ENCODE measurements at regions not wholly inside any gene's neighbourhood (a gene's known extent, or its start where the extent isn't known, plus 50 kb on each side); places are given as distances from the start of the nearest gene placed in this dataset.

- Histone ChIP-seq H3K27me3 (no peaks in the 10 kb centered on the region), H3K4me3 (peak overlapping the region in 1 of 3 donors; percentile 21), H3K4me1 (peaks cover 0 to 19% (median 9%) of the 10 kb centered on the region in 4 donors), H3K27ac (peak overlapping the region in 2 of 3 donors; percentile 63 to 85), H3K36me3 (no peaks in the 10 kb centered on the region), H3K9me3 (no peaks in the 10 kb centered on the region)
- TF ChIP-seq POLR2A (IDR thresholded peaks at IDR 0.05) (no peak), CTCF (IDR thresholded peaks at IDR 0.05) (no peak)
- ATAC-seq: peak in 1 of 4 donors; percentile 6
- WGBS (ENCODE audit: insufficient coverage, low coverage, low lambda C conversion rate, missing lambda C conversion rate): 63% methylated on average over 6 of the region's 6 CpGs
- intact Hi-C loops (cut with DNase I): no loop called here
- DNase-seq: no peak
Observed at GRCh38 chr13:50366488-50367174, 351.4 kb downstream of the KCNRG start.

DNA sequence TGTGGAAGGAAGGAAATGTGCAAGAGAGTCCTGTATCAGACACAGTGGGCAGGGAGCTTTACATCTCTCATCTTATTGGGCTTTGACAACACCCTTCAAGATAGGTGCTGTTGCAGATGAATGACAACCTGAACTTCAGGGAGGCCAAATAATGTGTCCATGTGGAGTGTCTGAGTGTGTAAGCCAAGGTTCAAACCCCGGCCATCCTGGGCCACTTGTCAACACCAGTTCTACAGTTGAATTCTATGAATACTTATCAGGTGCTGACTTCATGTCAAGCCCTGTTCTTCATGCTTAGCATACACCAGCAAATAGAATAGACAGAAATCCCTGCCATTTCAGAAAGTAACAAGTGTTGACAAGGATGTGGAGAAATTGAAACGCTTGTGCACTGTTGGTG is 354.4 kb downstream of the KCNRG start:
- no peak overlapping the region for H3K4me3 ChIP-seq
- no peak for TF ChIP-seq POLR2A (IDR thresholded peaks at IDR 0.05)
- TF ChIP-seq CTCF (IDR thresholded peaks at IDR 0.05): no peak
- no peaks in the 10 kb centered on the region for H3K9me3 ChIP-seq
- ATAC-seq (no peak), DNase-seq (no peak)
- peaks cover 0 to 19% (median 7%) of the 10 kb centered on the region in 4 donors for H3K4me1 ChIP-seq
- 100% methylated on average over 2 of the region's 2 CpGs for WGBS (ENCODE audit: insufficient coverage, low coverage, low lambda C conversion rate, missing lambda C conversion rate)
- H3K36me3 ChIP-seq: no peaks in the 10 kb centered on the region
- H3K27me3 ChIP-seq: no peaks in the 10 kb centered on the region
- intact Hi-C loops (cut with DNase I): no loop called here
- H3K27ac ChIP-seq: no peak overlapping the region

DNA sequence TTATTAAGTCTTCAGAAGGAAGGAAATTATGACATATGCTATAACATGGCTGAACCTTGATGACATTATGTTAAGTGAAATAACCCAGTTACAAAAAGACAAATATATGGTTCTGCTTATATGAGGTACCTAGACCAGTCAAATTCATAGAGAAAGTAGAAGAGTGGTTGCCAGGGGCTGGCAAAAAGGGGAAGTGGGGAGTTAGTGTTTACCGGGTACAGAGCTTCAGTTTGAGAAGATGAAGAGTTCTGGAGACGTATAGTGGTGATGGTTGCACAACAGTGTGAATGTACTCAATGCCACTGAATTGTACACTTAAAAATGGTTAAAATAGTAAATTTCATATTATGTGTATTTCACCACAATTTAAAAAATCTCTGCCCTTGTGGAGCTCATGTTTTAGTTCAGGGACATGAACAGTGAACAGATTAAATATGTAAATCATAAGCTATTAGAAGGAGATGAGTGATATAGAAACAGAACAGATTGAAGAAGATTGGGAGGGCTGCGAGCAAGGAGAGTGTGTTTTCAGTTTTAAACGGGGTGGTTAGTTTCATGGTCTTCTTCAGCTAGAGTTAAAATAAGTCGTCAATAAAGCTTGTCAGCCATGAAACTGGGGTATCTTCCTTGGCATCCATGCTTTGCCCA is 355.2 kb downstream of the KCNRG start:
- TF ChIP-seq POLR2A (IDR thresholded peaks at IDR 0.05) (no peak), CTCF (IDR thresholded peaks at IDR 0.05) (no peak)
- no peaks in the 10 kb centered on the region for H3K36me3 ChIP-seq
- DNase-seq: no peak
- 53% methylated on average over 5 of the region's 5 CpGs for WGBS (ENCODE audit: insufficient coverage, low coverage, low lambda C conversion rate, missing lambda C conversion rate)
- no peak overlapping the region for H3K27ac ChIP-seq
- intact Hi-C loops (cut with DNase I): no loop called here
- no peaks in the 10 kb centered on the region for H3K27me3 ChIP-seq
- peaks cover 0 to 13% (median 6%) of the 10 kb centered on the region in 4 donors for H3K4me1 ChIP-seq
- no peak for ATAC-seq
- H3K9me3 ChIP-seq: no peaks in the 10 kb centered on the region
- H3K4me3 ChIP-seq: no peak overlapping the region

DNA sequence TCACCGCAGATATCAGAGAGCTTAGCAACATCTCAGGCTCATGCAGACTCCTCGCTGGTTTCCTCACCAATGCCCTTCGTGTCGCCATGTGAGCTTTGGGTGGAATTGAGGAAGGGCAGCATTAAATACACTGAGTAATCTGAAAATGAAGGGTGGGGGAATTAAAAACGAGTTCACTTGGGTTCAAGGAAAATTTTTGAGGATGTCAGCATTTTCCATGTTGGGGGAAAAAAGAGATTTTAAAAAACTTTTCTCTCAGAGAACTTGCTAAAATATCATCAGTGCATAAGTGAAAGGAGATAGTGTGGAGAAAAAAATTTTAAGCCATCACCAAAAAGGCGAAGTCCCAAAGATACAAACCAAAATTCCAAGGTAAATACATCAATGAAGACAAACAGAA is 359.3 kb downstream of the KCNRG start:
- 84% methylated on average over 6 of the region's 6 CpGs for WGBS (ENCODE audit: insufficient coverage, low coverage, low lambda C conversion rate, missing lambda C conversion rate)
- no peak for TF ChIP-seq CTCF (IDR thresholded peaks at IDR 0.05)
- TF ChIP-seq POLR2A (IDR thresholded peaks at IDR 0.05): no peak
- Histone ChIP-seq H3K36me3 (no peaks in the 10 kb centered on the region), H3K9me3 (no peaks in the 10 kb centered on the region), H3K27ac (no peak overlapping the region), H3K4me1 (peaks cover 0 to 13% (median 5%) of the 10 kb centered on the region in 4 donors), H3K4me3 (no peak overlapping the region), H3K27me3 (no peaks in the 10 kb centered on the region)
- intact Hi-C loops (cut with DNase I): no loop called here
- DNase-seq (no peak), ATAC-seq (peak in 1 of 4 donors; percentile 22)
